Muscle of back (tissue), 3 donors: ENCODE measurements at regions not wholly inside any gene's neighbourhood (a gene's known extent, or its start where the extent isn't known, plus 50 kb on each side); places are given as distances from the start of the nearest gene placed in this dataset.
"Not testable (repeated sequence)": the region's sequence is repeated elsewhere in the genome, so short reads cannot be mapped to it uniquely, and the experiment has no call there.

Experiments used
- DNase-seq, 3 donors: peaks; one replicate each; pipeline versions ENCODE4 v3.0.0 to v3.0.0-alpha.2; 2013

DNA sequence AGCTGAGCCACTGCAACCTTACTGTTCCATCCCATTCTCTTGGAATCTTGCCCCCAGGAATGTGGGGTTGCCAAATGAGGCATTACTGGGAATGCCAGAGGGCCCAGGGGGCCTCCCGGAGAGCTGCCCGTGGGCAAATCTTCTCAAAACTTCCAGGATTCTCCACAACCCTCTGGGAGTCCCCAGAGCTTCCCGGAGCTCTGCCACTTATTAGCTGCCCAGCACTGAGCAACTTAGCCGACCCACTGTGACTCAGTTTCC lies 306.0 kb downstream of the FOXL1 start:
- DNase-seq, result no peak

DNA sequence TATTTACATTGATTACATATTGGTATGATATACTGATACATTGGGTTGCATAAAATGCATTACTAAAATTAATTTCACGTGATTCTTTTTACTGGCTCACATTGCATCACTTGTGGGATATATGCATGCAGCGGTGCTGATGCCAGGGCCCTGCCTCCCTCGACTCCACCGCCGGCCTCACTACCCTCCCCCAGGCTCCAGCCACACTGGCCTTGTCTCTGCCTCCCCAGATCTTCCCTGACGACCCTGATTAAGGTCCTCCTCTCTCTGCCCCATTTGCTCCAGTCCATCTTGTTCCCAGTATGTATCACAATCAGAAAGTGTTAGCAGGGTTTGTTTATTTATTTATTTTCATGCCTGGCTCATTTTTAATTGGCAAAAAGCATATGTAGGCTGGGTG lies 306.8 kb downstream of the FOXL1 start:
- DNase-seq, result no peak

DNA sequence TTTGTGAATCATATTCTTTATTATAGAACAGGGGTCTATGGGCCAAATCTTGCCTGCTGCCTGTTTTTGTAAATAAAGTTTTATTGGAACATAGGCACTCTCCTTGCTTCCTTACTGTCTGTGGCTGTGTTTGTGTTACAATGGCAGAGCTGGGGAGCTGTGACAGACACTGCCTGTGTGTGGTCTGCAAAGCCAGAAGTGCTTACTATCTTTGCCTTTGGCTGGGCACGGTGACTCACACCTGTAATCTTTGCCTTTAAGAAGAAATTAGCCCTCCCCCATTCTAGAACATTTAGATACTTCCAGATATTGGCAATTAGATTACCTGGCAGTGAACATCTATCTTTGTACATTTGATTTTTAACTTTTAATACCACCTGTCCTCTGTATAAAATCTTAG lies 308.3 kb downstream of the FOXL1 start:
- DNase-seq, result no peak

- no peak for DNase-seq
These were observed 309.1 kb downstream of the FOXL1 start for GRCh38 chr16:86887416-86887815.

- no peak for DNase-seq
These were observed 310.1 kb downstream of the FOXL1 start for GRCh38 chr16:86888231-86889053.

GRCh38 chr16:86889054-86889366 lies 310.7 kb downstream of the FOXL1 start:
- not testable (repeated sequence) for DNase-seq

GRCh38 chr16:86889974-86890373 lies 311.6 kb downstream of the FOXL1 start:
- DNase-seq, result no peak

DNA sequence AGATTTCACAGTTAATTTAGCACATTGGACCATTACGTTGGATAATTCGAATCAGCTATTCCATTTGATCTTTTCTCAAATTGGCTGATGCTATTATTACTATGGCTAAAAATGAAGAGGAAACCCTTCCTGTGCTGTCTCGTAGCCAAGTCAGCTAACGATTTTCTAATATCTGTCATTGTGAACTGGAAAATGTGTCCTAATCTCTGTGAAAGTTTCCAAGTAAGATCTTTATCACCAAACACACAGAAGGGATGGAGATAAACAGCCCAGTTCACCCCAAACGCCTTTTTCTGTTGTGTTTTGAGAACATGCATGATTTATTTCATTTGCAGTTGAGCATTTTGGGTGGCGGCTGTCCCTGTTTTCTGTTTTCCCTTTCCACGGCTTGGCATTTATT lies 312.8 kb downstream of the FOXL1 start:
- no peak for DNase-seq

GRCh38 chr16:86891631-86892030 lies 313.3 kb downstream of the FOXL1 start:
- DNase-seq, result no peak

DNA sequence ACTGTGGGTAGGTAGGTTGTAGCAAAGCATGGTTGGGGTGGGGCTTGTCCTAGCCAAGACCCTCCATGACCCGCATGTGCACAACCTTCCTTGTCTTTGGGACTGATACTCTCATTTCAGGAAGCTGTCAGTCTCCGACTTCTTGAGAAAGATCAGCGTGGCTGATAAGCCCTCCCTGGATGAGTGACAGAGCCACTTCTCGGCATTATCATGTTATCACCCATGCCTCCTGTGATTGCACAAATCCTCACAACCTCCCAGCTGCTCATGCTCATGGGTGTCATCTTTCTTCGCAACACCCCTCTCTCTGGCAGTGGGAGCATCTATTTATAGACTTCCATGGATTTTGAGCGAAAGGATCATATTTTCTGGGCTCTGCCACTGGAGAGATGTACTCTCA lies 314.2 kb downstream of the FOXL1 start:
- no peak for DNase-seq

DNA sequence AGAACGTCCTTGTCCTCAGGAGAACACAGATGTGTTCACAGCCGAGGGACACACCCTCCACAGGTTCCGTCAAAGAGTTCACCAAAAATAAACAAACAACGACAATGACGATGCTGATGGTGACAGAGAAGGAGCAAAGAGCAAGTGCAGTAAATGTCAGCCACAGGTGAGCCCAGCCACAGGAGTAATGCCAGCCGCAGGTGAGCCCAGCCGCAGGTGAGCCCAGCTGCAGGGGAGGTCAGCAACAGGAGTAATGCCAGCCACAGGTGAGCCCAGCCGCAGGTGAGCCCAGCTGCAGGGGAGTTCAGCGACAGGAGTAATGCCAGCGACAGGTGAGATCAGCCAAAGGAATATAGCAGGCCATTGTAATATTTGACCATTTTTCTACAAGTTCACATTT lies 315.2 kb downstream of the FOXL1 start:
- no peak for DNase-seq

DNA sequence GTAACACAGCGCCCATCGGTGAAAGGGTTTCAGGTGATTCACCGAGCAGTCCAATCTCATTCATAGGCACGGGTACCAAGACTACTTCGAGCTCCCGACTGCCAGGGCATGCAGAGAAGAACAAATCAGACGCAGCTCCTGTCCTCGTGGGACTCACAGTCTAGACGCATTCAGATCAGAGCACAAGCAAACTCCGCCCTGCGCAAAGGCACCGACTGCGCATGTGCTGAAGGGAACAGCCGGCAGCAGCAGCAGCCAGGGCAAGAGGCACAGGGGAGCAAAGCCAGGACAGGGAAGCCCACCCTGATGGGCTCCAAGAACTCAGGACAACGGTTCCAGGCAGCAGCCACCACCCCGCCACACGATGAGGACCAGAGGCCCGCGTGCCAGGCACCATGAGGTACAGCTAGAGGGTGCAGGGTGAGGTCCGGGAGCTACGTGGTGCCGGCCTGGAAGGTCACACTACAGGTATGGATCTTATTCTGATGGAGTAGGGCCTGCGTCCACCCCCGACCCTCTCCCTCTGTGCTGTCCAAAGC lies 315.7 kb downstream of the FOXL1 start:
- no peak for DNase-seq

GRCh38 chr16:86894925-86895324 lies 316.6 kb downstream of the FOXL1 start:
- no peak for DNase-seq

- DNase-seq, result no peak
These were observed 317.3 kb downstream of the FOXL1 start for GRCh38 chr16:86895606-86896005.

DNA sequence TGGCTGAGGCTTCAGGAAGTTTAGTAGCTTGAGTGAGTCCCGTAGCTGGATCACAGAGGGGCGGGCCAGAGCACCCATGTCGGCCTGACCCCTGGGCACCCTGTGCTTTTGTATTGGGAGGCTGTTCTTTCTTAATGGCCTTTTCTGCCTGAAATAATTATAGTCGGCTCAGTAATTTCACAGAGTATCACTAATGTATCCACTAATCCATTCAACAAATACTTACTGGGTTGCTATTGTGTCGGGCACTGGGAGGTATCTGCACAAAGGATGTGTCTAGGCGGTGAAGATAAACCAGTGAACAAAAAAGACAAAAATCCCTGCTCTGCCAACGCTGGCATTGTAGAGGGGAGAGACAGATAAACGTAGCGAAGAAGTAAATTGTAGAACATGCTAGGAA lies 318.6 kb downstream of the FOXL1 start:
- no peak for DNase-seq

DNA sequence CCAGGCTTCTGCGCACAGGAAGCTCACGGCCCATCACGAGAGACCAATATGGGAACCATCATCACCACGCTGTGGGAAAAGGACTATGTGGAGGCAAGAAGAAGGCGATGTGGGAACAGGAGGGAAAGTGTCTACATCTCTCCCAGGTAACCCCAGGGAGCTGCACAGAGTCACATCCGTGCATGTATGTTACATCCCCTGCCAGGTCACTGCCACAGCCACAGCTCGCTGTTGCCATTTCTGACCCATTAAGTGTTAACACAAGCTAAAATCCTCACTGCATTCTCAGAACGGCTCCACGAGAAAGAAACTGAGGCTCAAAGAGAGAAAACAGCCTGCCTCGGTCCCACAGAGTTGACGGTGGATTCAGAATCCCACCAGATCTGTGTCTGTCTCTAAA lies 319.1 kb downstream of the FOXL1 start:
- no peak for DNase-seq

DNA sequence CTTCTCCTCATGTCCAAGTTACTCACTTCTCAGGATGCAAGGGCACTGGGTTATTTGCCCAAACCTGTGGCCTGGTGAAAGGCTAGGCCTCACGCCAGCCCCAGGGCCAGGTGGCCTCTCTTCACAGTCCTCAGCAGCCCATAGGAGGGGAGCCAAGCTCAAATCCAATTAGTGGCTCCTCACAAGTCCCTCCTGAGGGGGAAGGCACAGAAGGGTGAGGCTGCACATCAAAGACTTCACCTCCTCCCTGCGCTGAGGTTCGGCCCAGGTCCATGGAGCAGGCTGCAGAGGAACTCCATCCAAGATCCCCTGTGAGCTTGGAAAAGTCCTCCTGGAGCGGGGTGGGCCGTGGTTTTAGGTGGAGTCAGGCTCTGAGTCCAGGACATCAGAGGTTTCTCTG lies 320.0 kb downstream of the FOXL1 start:
- no peak for DNase-seq

DNA sequence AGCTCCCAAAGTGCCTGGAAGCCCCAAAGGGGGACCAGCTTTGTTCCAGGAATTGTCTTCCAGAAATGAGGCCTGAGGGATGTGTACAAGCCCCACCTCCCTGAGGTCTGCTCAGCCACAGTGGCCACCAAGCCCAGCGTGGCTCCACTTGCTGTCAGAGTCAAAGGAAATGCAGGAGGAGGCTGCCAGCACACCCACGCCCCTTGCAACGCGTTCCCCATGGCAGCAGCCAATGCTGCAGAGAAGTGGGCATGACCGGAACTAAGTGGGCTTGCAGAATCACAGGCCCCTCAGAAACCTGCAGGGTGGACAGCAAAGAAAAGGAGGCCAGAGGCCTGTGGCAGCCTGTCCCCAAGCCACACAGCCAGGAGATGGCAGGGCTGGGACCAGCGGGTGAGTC lies 320.8 kb downstream of the FOXL1 start:
- no peak for DNase-seq

- DNase-seq, result peak in 1 of 3 donors; percentile 81
These were observed 321.4 kb downstream of the FOXL1 start for GRCh38 chr16:86899757-86900156.

- DNase-seq, result no peak
These were observed 323.1 kb downstream of the FOXL1 start for GRCh38 chr16:86901483-86901882.

- no peak for DNase-seq
These were observed 324.3 kb downstream of the FOXL1 start for GRCh38 chr16:86902656-86903001.

- no peak for DNase-seq
These were observed 324.7 kb downstream of the FOXL1 start for GRCh38 chr16:86903068-86903467.

DNA sequence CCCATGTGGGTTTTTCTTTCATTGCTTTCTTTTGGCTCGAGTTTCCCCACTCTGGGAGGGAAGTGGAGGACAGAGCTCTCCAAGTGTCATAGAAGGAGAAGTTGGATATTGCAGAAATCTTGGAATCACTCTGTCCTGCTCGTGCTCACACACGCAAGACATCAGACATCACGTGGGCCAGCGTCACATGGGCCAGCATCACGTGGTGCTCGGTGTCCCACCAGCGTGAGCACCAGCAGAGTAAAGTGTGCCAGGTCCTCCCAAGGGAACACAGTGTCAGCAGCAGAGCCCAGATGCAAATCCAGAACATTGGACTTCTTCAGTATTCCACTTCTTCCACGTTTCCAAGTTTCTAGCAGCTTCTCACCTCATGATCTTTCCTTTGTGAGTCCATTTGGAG lies 327.0 kb downstream of the FOXL1 start:
- no peak for DNase-seq

DNA sequence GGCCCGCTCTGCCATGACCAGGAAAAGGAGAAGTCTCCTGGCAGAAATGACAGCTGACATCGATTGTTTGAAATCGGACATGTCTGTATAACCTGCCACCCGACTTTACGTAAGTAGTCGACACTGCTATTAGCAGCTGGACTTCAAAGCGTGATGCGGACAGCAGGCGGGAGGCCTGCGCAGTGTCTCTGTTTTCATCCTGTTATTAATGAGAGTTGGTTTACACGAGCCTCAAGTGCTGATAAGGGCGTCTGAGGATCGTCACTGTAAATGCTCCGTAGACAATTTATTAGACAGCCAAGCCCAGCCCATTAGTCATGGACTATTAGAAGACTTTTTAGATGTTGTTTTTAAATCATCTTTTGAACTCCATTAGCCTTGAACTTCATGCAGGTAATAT lies 328.3 kb downstream of the FOXL1 start:
- DNase-seq, result no peak
